ENCODE measurements at regions not wholly inside any gene's neighbourhood (a gene's known extent, or its start where the extent isn't known, plus 50 kb on each side); places are given as distances from the start of the nearest gene placed in this dataset.
"Not testable (repeated sequence)": the region's sequence is repeated elsewhere in the genome, so short reads cannot be mapped to it uniquely, and the experiment has no call there.

- H3K4me2 ChIP-seq = no peak overlapping the region
- H3K36me3 ChIP-seq (ENCODE audit: low read depth) = no peaks in the 10 kb centered on the region
- no TSS peak for BruUV-seq (replicated peaks)
- no peak for DNase-seq
- no peak for TF ChIP-seq EZH2 (IDR thresholded peaks at IDR 0.05; ENCODE audit: low read depth)
- TF ChIP-seq, protein P1, sequence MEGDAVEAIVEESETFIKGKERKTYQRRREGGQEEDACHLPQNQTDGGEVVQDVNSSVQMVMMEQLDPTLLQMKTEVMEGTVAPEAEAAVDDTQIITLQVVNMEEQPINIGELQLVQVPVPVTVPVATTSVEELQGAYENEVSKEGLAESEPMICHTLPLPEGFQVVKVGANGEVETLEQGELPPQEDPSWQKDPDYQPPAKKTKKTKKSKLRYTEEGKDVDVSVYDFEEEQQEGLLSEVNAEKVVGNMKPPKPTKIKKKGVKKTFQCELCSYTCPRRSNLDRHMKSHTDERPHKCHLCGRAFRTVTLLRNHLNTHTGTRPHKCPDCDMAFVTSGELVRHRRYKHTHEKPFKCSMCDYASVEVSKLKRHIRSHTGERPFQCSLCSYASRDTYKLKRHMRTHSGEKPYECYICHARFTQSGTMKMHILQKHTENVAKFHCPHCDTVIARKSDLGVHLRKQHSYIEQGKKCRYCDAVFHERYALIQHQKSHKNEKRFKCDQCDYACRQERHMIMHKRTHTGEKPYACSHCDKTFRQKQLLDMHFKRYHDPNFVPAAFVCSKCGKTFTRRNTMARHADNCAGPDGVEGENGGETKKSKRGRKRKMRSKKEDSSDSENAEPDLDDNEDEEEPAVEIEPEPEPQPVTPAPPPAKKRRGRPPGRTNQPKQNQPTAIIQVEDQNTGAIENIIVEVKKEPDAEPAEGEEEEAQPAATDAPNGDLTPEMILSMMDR (conservative IDR thresholded peaks at IDR 0.05) = no peak
- no peaks in the 10 kb centered on the region for H3K9me3 ChIP-seq (ENCODE audit: insufficient read depth, low read depth)
- H2AFZ ChIP-seq = no peak overlapping the region
- POLR2A ChIA-PET (ENCODE audit: unreplicated experiment) = no interaction called here
- no peak overlapping the region for H3K4me3 ChIP-seq
- H3K4me1 ChIP-seq (replicated peaks; ENCODE audit: insufficient read depth) = no peaks in the 10 kb centered on the region
- H3K9me2 ChIP-seq (ENCODE audit: insufficient read depth) = no peaks in the 10 kb centered on the region
- intact Hi-C loops (cut with micrococcal nuclease; ENCODE audit: unreplicated experiment) = no loop called here
- H3K27ac ChIP-seq = no peak overlapping the region
- CTCF ChIA-PET = no interaction called here
- H4K20me1 ChIP-seq (ENCODE audit: insufficient read depth) = no peaks in the 10 kb centered on the region
- H3K79me2 ChIP-seq (ENCODE audit: low read depth) = no peaks in the 10 kb centered on the region
- H3F3A ChIP-seq (ENCODE audit: insufficient read depth, low read depth) = no peaks in the 10 kb centered on the region
- H3K27me3 ChIP-seq (ENCODE audit: insufficient read depth, low read depth) = no peaks in the 10 kb centered on the region
These were observed 129.0 kb upstream of the FAM47B start for GRCh38 chrX:34813618-34814017.

DNA sequence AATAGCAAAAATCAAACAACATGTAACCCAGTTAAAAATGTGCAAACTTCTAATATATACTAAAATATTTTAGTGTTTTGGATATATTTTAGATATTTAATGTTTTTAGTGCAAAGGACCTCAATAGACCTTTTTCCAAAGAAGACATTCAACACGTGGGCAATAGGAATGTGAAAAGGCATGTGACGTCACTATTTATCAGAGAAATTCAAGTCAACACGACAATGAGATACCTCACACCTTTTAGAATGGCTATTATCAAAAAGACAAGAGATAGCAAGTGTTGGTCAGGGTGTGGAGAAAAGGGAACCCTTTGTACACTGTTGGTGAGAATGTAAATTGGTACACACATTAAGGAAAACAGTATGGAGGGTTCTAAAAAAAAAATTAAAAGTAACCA lies 115.6 kb upstream of the FAM47B start:
- ChIA-PET CTCF (no interaction called here), POLR2A (ENCODE audit: unreplicated experiment) (no interaction called here)
- H3K36me3 ChIP-seq (ENCODE audit: low read depth) = no peaks in the 10 kb centered on the region
- no peak overlapping the region for H2AFZ ChIP-seq
- H3K27me3 ChIP-seq (ENCODE audit: insufficient read depth, low read depth) = no peaks in the 10 kb centered on the region
- H3K9me3 ChIP-seq (ENCODE audit: insufficient read depth, low read depth) = no peaks in the 10 kb centered on the region
- BruUV-seq (replicated peaks) = no TSS peak
- no peak for TF ChIP-seq EZH2 (IDR thresholded peaks at IDR 0.05; ENCODE audit: low read depth)
- TF ChIP-seq, protein P1 (conservative IDR thresholded peaks at IDR 0.05) = no peak
- no peak for DNase-seq
- no peaks in the 10 kb centered on the region for H3F3A ChIP-seq (ENCODE audit: insufficient read depth, low read depth)
- H3K27ac ChIP-seq = no peak overlapping the region
- no peaks in the 10 kb centered on the region for H3K79me2 ChIP-seq (ENCODE audit: low read depth)
- no peak overlapping the region for H3K4me3 ChIP-seq
- no peak overlapping the region for H3K4me2 ChIP-seq
- H4K20me1 ChIP-seq (ENCODE audit: insufficient read depth) = no peaks in the 10 kb centered on the region
- H3K4me1 ChIP-seq (replicated peaks; ENCODE audit: insufficient read depth) = no peaks in the 10 kb centered on the region
- H3K9me2 ChIP-seq (ENCODE audit: insufficient read depth) = no peaks in the 10 kb centered on the region
- intact Hi-C loops (cut with micrococcal nuclease; ENCODE audit: unreplicated experiment) = no loop called here

- BruUV-seq (replicated peaks) = no TSS peak
- intact Hi-C loops (cut with micrococcal nuclease; ENCODE audit: unreplicated experiment) = no loop called here
- no peaks in the 10 kb centered on the region for H3K36me3 ChIP-seq (ENCODE audit: low read depth)
These were observed 103.1 kb upstream of the FAM47B start for GRCh38 chrX:34839451-34839850.

GRCh38 chrX:34841205-34841604 lies 101.4 kb upstream of the FAM47B start:
- intact Hi-C loops (cut with micrococcal nuclease; ENCODE audit: unreplicated experiment); H3K4me2 ChIP-seq; BruUV-seq (replicated peaks); H3K4me1 ChIP-seq (replicated peaks; ENCODE audit: insufficient read depth); H2AFZ ChIP-seq; H3K27me3 ChIP-seq (ENCODE audit: insufficient read depth, low read depth); H3K4me3 ChIP-seq; H3F3A ChIP-seq (ENCODE audit: insufficient read depth, low read depth); H3K27ac ChIP-seq; H3K79me2 ChIP-seq (ENCODE audit: low read depth); H3K9me2 ChIP-seq (ENCODE audit: insufficient read depth); H4K20me1 ChIP-seq (ENCODE audit: insufficient read depth); DNase-seq; H3K36me3 ChIP-seq (ENCODE audit: low read depth); H3K9me3 ChIP-seq (ENCODE audit: insufficient read depth, low read depth); POLR2A ChIA-PET (ENCODE audit: unreplicated experiment); CTCF ChIA-PET: not testable (repeated sequence)

More at GRCh38 chrX:34839451-34839850, 103.1 kb upstream of the FAM47B start:
- Histone ChIP-seq H3K4me3 (no peak overlapping the region), H2AFZ (no peak overlapping the region), H3K27me3 (ENCODE audit: insufficient read depth, low read depth) (no peaks in the 10 kb centered on the region), H3F3A (ENCODE audit: insufficient read depth, low read depth) (no peaks in the 10 kb centered on the region), H3K4me1 (replicated peaks; ENCODE audit: insufficient read depth) (no peaks in the 10 kb centered on the region), H3K4me2 (no peak overlapping the region), H4K20me1 (ENCODE audit: insufficient read depth) (no peaks in the 10 kb centered on the region), H3K9me3 (ENCODE audit: insufficient read depth, low read depth) (no peaks in the 10 kb centered on the region), H3K27ac (no peak overlapping the region), H3K9me2 (ENCODE audit: insufficient read depth) (no peaks in the 10 kb centered on the region), H3K79me2 (ENCODE audit: low read depth) (no peaks in the 10 kb centered on the region)
- TF ChIP-seq EZH2 (IDR thresholded peaks at IDR 0.05; ENCODE audit: low read depth) = no peak
- TF ChIP-seq, protein P1 (conservative IDR thresholded peaks at IDR 0.05) = no peak
- ChIA-PET CTCF (no interaction called here), POLR2A (ENCODE audit: unreplicated experiment) (no interaction called here)
- no peak for DNase-seq
